Glomerular endothelial cell (primary cell): ENCODE measurements at regions not wholly inside any gene's neighbourhood (a gene's known extent, or its start where the extent isn't known, plus 50 kb on each side); places are given as distances from the start of the nearest gene placed in this dataset.

ENCODE experiments used
- DNase-seq: peaks from one replicate; pipeline ENCODE4 v3.0.0-alpha.2; 2011; ENCODE audit warnings: low read depth, low spot score; ENCODE audit errors: extremely low read depth

- no peak for DNase-seq
These were observed 1078.0 kb downstream of the BRD1 start for GRCh38 chr22:48749555-48750227.

- no peak for DNase-seq
These were observed 1078.7 kb downstream of the BRD1 start for GRCh38 chr22:48748860-48749554.

GRCh38 chr22:48748113-48748859, 1079.4 kb downstream of the BRD1 start:
- DNase-seq = no peak

- no peak for DNase-seq
These were observed 1080.8 kb downstream of the BRD1 start for GRCh38 chr22:48746789-48747425.

- DNase-seq = no peak
These were observed 1081.6 kb downstream of the BRD1 start for GRCh38 chr22:48745842-48746788.

- DNase-seq = no peak
These were observed 1082.5 kb downstream of the BRD1 start for GRCh38 chr22:48744967-48745841.

GRCh38 chr22:48744283-48744641, 1083.4 kb downstream of the BRD1 start:
- no peak for DNase-seq

- no peak for DNase-seq
These were observed 1083.9 kb downstream of the BRD1 start for GRCh38 chr22:48743601-48744282.

- DNase-seq = no peak
These were observed 1084.9 kb downstream of the BRD1 start for GRCh38 chr22:48742556-48743343.

- no peak for DNase-seq
These were observed 1085.5 kb downstream of the BRD1 start for GRCh38 chr22:48742191-48742555.

- no peak for DNase-seq
These were observed 1086.1 kb downstream of the BRD1 start for GRCh38 chr22:48741540-48741939.

- DNase-seq = no peak
These were observed 1086.8 kb downstream of the BRD1 start for GRCh38 chr22:48740731-48741405.

GRCh38 chr22:48740086-48740730, 1087.5 kb downstream of the BRD1 start:
- no peak for DNase-seq

GRCh38 chr22:48739348-48740085, 1088.2 kb downstream of the BRD1 start:
- no peak for DNase-seq

GRCh38 chr22:48738204-48738980, 1089.3 kb downstream of the BRD1 start:
- no peak for DNase-seq
